ENCODE measurements at regions not wholly inside any gene's neighbourhood (a gene's known extent, or its start where the extent isn't known, plus 50 kb on each side); places are given as distances from the start of the nearest gene placed in this dataset.

- CTCF ChIA-PET: no interaction called here
- no peaks in the 10 kb centered on the region for H3K27me3 ChIP-seq (replicated peaks; ENCODE audit: insufficient read depth, low read depth, low read length, poor library complexity)
- TF ChIP-seq CTCF (conservative IDR thresholded peaks at IDR 0.05; ENCODE audit: low read depth, low read length) (no peak), EZH2 (IDR thresholded peaks at IDR 0.05; ENCODE audit: borderline replicate concordance, low read depth, low read length, poor library complexity, severe bottlenecking) (no peak)
- no peaks in the 10 kb centered on the region for H3K4me1 ChIP-seq (ENCODE audit: insufficient read depth, low read length, poor library complexity, severe bottlenecking)
- no TSS peak for BruUV-seq (replicated peaks)
- no peak overlapping the region for H3K27ac ChIP-seq (ENCODE audit: low read depth, low read length, poor library complexity, severe bottlenecking)
- intact Hi-C loops (cut with micrococcal nuclease; ENCODE audit: unreplicated experiment): no loop called here
- H3K36me3 ChIP-seq (ENCODE audit: insufficient read depth, low read length, poor library complexity, severe bottlenecking): no peaks in the 10 kb centered on the region
- no peak for DNase-seq (ENCODE audit: low spot score)
- POLR2A ChIA-PET (ENCODE audit: low non-redundant PET): no interaction called here
- H3K9me3 ChIP-seq (ENCODE audit: low read depth, low read length, poor library complexity, severe bottlenecking): no peaks in the 10 kb centered on the region
- no peak overlapping the region for H3K4me3 ChIP-seq (ENCODE audit: low read depth, low read length, poor library complexity, severe bottlenecking)
These were observed 177.4 kb upstream of the IL15 start for GRCh38 chr4:141459020-141459419.

DNA sequence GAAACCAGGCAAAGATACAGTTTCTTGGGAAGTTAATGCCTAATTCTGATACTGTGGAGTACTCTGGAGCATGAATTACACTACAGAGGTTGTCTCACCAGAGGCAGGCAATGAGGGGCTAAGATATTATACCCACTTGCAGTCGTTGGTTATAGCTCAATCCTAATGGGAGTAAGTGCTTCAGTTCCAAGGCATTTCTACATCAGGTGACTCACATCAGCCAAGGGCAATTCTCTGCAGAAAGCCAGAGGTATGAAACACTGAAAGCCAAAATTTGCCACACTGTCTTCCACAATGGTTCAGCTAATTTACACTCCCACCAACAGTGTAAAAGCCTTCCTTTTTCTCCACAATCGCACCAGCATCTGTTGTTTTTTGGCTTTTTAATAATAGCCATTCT lies 174.0 kb upstream of the IL15 start:
- Histone ChIP-seq H3K27ac (ENCODE audit: low read depth, low read length, poor library complexity, severe bottlenecking) (no peak overlapping the region), H3K4me1 (ENCODE audit: insufficient read depth, low read length, poor library complexity, severe bottlenecking) (no peaks in the 10 kb centered on the region), H3K4me3 (ENCODE audit: low read depth, low read length, poor library complexity, severe bottlenecking) (no peak overlapping the region), H3K27me3 (replicated peaks; ENCODE audit: insufficient read depth, low read depth, low read length, poor library complexity) (no peaks in the 10 kb centered on the region), H3K36me3 (ENCODE audit: insufficient read depth, low read length, poor library complexity, severe bottlenecking) (no peaks in the 10 kb centered on the region), H3K9me3 (ENCODE audit: low read depth, low read length, poor library complexity, severe bottlenecking) (no peaks in the 10 kb centered on the region)
- TF ChIP-seq EZH2 (IDR thresholded peaks at IDR 0.05; ENCODE audit: borderline replicate concordance, low read depth, low read length, poor library complexity, severe bottlenecking) (no peak), CTCF (conservative IDR thresholded peaks at IDR 0.05; ENCODE audit: low read depth, low read length) (no peak)
- BruUV-seq (replicated peaks): no TSS peak
- DNase-seq (ENCODE audit: low spot score): no peak
- CTCF ChIA-PET: no interaction called here
- intact Hi-C loops (cut with micrococcal nuclease; ENCODE audit: unreplicated experiment): no loop called here
- POLR2A ChIA-PET (ENCODE audit: low non-redundant PET): no interaction called here

GRCh38 chr4:141463678-141464077 lies 172.7 kb upstream of the IL15 start:
- intact Hi-C loops (cut with micrococcal nuclease; ENCODE audit: unreplicated experiment): no loop called here
- no TSS peak for BruUV-seq (replicated peaks)
- ChIA-PET CTCF (no interaction called here), POLR2A (ENCODE audit: low non-redundant PET) (no interaction called here)
- Histone ChIP-seq H3K4me1 (ENCODE audit: insufficient read depth, low read length, poor library complexity, severe bottlenecking) (no peaks in the 10 kb centered on the region), H3K36me3 (ENCODE audit: insufficient read depth, low read length, poor library complexity, severe bottlenecking) (no peaks in the 10 kb centered on the region), H3K4me3 (ENCODE audit: low read depth, low read length, poor library complexity, severe bottlenecking) (no peak overlapping the region), H3K9me3 (ENCODE audit: low read depth, low read length, poor library complexity, severe bottlenecking) (no peaks in the 10 kb centered on the region), H3K27me3 (replicated peaks; ENCODE audit: insufficient read depth, low read depth, low read length, poor library complexity) (no peaks in the 10 kb centered on the region), H3K27ac (ENCODE audit: low read depth, low read length, poor library complexity, severe bottlenecking) (no peak overlapping the region)
- no peak for DNase-seq (ENCODE audit: low spot score)
- TF ChIP-seq CTCF (conservative IDR thresholded peaks at IDR 0.05; ENCODE audit: low read depth, low read length): no peak
- TF ChIP-seq EZH2 (IDR thresholded peaks at IDR 0.05; ENCODE audit: borderline replicate concordance, low read depth, low read length, poor library complexity, severe bottlenecking): no peak

Measured in A673 (cell line).